Retinal pigment epithelial cell (primary cell): ENCODE measurements at regions not wholly inside any gene's neighbourhood (a gene's known extent, or its start where the extent isn't known, plus 50 kb on each side); places are given as distances from the start of the nearest gene placed in this dataset.

Experiments
- DNase-seq: peaks from one replicate; pipeline ENCODE4 v3.0.0-alpha.2; 2010; ENCODE audit warnings: low read depth
- H3K4me3 ChIP-seq: 2 replicates; pipeline ENCODE4 v1.5.1; 2011; ENCODE audit warnings: mild to moderate bottlenecking, low read length, control low read depth, moderate library complexity
- TF ChIP-seq, protein P1 (sequence below): conservative IDR thresholded peaks from 2 replicates; pipeline ENCODE4 v1.5.1; 2011; ENCODE audit warnings: low read depth, low read length, control low read depth, inconsistent platforms

- no peak overlapping the region for H3K4me3 ChIP-seq
- DNase-seq: no peak
- TF ChIP-seq, protein P1, sequence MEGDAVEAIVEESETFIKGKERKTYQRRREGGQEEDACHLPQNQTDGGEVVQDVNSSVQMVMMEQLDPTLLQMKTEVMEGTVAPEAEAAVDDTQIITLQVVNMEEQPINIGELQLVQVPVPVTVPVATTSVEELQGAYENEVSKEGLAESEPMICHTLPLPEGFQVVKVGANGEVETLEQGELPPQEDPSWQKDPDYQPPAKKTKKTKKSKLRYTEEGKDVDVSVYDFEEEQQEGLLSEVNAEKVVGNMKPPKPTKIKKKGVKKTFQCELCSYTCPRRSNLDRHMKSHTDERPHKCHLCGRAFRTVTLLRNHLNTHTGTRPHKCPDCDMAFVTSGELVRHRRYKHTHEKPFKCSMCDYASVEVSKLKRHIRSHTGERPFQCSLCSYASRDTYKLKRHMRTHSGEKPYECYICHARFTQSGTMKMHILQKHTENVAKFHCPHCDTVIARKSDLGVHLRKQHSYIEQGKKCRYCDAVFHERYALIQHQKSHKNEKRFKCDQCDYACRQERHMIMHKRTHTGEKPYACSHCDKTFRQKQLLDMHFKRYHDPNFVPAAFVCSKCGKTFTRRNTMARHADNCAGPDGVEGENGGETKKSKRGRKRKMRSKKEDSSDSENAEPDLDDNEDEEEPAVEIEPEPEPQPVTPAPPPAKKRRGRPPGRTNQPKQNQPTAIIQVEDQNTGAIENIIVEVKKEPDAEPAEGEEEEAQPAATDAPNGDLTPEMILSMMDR: no peak
These were observed 444.1 kb downstream of the STIM2 start for GRCh38 chr4:27304751-27305150.

- DNase-seq: no peak
- TF ChIP-seq, protein P1: no peak
- H3K4me3 ChIP-seq: no peak overlapping the region
These were observed 444.6 kb downstream of the STIM2 start for GRCh38 chr4:27305246-27305645.

DNA sequence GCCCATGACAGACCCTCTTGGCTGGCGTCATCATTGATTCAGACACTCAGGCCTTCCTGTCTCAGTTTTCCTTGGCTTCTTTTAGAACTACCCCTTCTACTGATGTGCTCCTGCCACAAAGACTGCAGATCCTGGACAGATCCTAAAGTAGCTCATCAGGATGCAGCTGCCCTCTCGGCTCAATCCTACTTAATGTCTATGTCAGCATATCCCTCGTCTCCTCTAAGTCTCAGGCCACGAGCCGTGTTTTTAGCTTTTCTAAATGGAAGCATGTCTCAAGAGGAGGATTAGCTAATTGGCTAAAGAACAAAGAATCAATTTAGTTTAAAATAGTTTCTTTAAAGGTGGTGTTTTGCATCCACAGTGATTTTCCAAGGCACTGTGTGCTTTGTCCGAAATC, 447.7 kb downstream of the STIM2 start:
- DNase-seq: no peak
- TF ChIP-seq, protein P1: no peak
- H3K4me3 ChIP-seq: no peak overlapping the region

- H3K4me3 ChIP-seq: no peak overlapping the region
- DNase-seq: no peak
- TF ChIP-seq, protein P1: no peak
These were observed 455.0 kb downstream of the STIM2 start for GRCh38 chr4:27315625-27316024.

GRCh38 chr4:27316176-27316575, 455.5 kb downstream of the STIM2 start:
- DNase-seq: no peak
- TF ChIP-seq, protein P1: no peak
- H3K4me3 ChIP-seq: no peak overlapping the region

DNA sequence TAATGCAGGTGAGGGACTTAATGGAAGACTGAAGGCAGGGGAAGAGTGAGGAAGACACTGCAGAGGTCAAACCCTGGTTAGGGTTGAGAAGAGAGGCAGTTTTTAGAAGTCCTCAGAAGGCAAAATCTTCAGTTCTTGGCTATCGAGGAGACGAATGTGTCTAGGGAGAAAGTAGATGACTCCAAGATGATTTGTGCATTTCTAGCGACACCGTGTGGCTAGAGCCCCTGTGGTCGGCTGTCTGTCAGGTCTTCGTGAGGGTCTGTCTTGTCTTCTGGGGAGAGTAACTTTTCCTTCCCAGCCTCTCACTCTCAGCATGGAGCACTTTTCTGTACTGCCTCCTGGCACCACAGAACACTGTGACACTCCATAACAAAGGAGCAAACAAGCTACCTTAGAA, 458.1 kb downstream of the STIM2 start:
- no peak overlapping the region for H3K4me3 ChIP-seq
- TF ChIP-seq, protein P1: peak; percentile 70
- no peak for DNase-seq

- TF ChIP-seq, protein P1: no peak
- H3K4me3 ChIP-seq: no peak overlapping the region
- DNase-seq: no peak
These were observed 466.4 kb downstream of the STIM2 start for GRCh38 chr4:27326991-27327390.
